DMS114 treated with DMSO at 0.1 percent for 48 hours (cell line): ENCODE measurements at regions not wholly inside any gene's neighbourhood (a gene's known extent, or its start where the extent isn't known, plus 50 kb on each side); places are given as distances from the start of the nearest gene placed in this dataset.
"Not testable (repeated sequence)": the region's sequence is repeated elsewhere in the genome, so short reads cannot be mapped to it uniquely, and the experiment has no call there.

Experiments used
- DNase-seq: peaks from one replicate; lab custom pipeline; 2025; ENCODE audit not compliant: unreplicated experiment; lab: John Stamatoyannopoulos, UW

DNA sequence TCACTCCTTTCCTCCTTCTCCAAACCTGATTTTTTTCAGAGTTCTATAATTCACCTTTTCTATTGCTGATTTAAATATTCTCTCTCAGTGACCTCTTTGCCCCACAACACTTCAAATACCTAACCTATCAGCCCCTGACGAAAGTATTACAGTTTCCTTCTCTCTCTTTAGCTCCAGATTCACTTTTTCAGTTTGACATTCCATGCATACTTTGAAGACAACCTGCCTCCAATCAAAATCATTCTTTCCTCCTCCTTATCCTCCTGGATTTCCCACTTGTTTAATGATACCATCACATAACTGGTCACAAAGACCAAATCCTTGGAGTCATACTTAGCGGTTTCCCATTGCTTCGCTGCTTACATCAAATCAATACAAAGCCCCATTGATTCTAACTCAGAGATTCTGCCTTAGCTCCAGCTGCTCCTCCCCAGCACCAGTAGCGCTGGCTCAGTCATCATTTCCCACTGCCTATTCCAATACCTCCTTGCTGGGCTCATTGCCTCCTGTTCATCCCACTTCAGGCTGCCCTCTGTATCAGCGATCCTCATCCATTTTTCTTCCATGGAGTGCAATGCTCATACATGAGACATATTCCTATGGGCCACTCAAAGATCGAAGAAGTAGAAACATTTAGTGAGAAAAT, 240.1 kb downstream of the ZNF92 start:
- DNase-seq: not testable (repeated sequence)

GRCh38 chr7:65616111-65616510, 242.5 kb downstream of the ZNF92 start:
- not testable (repeated sequence) for DNase-seq

- DNase-seq: not testable (repeated sequence)
These were observed 246.6 kb downstream of the ZNF92 start for GRCh38 chr7:65620216-65620615.

DNA sequence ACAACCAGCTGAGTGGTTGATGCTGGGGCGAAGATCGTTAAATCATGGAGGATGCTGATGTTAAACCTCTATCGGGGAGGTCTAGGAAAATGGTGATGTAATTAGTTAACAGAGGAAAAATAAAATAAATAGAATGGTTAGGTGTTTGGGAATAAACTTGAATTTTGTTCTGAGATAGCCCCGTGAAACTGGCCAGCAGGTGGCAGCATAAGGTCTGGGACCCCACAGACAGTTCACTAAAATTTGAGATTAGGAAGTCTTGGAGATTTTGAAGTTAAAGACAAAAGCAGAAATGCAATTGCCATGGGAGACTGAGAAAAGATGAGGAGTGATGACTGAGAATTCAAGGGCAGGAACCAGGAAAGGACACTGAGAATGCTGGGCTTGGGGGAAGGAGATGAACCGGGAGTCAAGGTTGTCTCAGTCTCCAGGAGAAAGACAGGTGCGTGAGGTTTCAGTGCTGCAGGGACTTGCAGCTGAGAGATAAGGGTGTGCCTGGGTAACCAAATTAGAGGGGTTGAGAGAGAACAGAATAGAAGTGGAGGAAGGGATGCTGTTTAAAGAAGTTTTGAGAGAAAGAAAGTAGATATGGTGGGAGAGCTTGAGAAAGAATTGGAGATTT, 248.0 kb downstream of the ZNF92 start:
- DNase-seq: peak; percentile 8

DNA sequence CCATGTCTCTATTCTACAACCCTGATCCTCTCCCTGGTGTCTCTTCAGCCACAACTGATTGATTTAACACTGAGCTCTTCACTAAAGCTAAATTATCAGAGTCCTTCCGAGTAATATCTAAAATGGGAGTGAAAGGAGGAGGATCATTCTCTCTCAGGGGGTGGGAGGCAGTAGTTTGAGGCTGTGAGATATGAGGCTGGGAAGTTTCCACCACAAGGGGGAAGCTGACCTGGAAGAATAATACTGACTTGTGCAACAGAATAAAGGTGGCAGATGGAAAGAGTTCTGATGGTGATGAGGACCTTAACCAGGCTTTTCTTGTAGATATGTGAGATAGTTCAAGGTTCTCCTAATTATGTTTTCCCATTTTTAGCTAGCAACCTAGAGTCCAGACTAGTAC, 241.6 kb upstream of the VKORC1L1 start:
- DNase-seq: not testable (repeated sequence)

- DNase-seq: not testable (repeated sequence)
These were observed 239.1 kb upstream of the VKORC1L1 start for GRCh38 chr7:65633587-65634404.

DNA sequence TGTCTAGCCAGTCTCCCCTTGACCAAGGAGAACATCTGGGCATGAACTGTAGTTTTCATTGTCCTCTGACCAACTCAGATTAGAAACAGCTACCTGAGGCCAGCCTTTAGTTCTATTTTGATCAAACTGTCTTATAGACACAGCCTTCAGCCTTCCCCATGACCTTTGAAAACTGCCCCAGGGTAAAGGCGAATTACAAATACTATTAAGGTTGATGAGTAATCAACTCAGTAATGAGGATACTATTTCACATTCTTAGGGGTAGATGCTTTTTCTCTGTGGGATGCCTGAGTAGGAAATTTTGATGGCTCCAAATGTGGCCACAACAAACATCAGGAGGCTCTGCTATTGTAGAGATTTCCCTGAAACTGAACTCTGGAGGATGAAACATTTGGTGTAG, 234.0 kb upstream of the VKORC1L1 start:
- not testable (repeated sequence) for DNase-seq

GRCh38 chr7:65639717-65640116, 233.2 kb upstream of the VKORC1L1 start:
- not testable (repeated sequence) for DNase-seq

- not testable (repeated sequence) for DNase-seq
These were observed 229.4 kb upstream of the VKORC1L1 start for GRCh38 chr7:65643498-65643897.

- DNase-seq: not testable (repeated sequence)
These were observed 225.5 kb upstream of the VKORC1L1 start for GRCh38 chr7:65647153-65647964.

DNA sequence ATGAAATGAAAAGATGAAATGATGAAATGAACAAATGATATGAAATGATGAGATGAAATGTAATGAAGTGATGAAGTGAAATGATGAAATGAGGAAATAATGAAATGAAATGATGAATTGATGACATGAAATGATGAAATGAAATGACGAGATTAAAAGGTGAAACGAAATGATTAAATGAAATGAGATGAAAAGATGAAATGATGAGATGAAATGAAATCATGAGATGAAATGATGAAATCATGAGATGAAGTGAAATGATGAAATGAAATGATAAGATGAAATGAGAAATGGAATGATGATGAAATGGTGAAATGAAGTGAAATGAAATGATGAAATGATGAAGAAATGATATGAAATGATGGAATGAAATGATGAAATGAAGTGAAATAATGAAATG, 221.7 kb upstream of the VKORC1L1 start:
- DNase-seq: not testable (repeated sequence)

DNA sequence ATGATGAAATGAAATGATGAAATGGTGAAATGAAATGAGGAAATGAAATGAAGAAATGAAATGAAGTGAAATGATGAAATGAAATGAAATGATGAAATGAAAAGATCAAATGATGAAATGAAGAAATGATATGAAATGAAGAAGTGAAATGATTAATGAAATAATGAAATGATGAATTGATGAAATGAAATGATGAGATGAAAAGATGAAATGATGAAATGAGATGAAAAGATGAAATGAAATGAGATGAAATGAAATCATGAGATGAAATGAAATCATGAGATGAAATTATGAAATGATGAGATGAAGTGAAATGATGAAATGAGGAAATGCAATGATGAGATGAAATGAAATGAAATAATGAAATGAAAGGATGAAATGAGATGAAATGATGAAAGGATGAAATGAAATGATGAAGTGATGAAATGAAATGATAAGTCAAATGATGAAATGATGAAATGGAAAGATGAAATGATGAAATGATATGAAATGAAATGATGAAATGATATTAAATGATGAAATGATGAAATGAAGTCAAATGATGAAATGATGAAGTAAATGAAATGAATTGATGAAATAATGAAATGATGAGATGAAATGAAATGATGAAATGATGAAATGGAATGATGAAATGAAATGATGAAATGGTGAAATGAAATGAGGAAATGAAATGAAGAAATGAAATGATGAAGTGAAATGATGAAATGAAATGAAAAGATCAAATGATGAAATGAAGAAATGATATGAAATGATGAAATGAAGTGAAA, 220.9 kb upstream of the VKORC1L1 start:
- DNase-seq: not testable (repeated sequence)

DNA sequence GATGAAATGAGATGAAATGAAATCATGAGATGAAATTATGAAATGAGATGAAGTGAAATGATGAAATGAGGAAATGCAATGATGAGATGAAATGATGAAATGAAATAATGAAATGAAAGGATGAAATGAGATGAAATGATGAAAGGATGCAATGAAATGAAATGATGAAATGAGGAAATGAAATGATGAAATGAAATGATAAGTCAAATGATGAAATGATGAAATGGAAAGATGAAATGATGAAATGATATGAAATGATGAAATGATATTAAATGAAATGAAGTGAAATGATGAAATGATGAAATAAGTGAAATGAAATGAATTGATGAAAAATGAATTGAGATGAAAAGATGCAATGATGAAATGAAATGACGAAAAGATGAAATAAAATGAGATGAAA, 220.2 kb upstream of the VKORC1L1 start:
- DNase-seq: not testable (repeated sequence)

- DNase-seq: not testable (repeated sequence)
These were observed 216.2 kb upstream of the VKORC1L1 start for GRCh38 chr7:65656494-65657188.

DNA sequence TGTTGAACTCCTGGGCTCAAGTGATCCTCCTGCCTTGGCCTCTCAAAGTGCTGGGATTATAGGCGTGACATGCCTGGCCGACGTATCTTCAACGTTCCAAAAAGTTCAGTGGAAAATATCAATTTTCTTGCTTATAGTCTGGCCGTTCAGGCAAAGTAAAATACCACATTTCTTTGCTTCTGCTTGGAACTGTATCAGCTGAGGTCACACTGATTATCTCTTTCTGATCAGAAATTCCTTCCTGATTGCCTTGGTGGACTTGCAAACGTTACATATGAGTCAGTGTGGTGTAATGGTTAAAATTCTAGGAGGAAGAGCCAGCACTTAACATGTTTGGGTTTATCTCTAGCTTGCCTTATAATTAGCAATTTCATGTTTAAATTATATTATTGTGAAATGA, 189.5 kb upstream of the VKORC1L1 start:
- DNase-seq: not testable (repeated sequence)

GRCh38 chr7:65699026-65699714, 173.7 kb upstream of the VKORC1L1 start:
- not testable (repeated sequence) for DNase-seq

DNA sequence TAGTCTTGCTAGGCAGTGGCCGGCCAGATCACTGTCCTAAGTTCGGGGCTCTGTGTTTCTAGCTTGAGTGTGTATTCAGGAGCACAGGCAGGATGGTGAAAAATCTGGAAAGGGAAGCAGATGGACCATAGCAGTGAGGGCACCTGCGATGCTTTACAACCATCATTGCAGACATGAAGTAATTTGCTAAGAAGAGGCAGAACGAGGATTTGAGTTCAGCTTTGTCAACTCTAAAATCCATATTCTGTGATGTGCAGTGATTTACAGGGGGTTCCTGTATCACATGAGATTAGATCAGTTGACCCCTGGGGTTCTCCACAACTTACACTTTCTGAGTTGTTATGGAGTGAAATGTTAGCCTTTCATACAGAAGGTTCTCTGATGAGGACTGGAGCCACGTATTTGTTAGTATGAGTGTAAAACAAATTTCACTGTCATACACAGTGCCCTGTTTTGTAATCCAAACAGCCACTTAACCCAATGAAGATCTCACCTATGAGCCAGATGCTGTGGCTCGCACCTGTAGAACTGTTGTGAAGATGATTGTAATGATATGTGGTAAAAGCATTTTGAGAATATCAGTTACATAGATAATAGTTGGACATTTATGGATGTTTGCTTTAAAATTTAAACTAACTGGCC, 173.0 kb upstream of the VKORC1L1 start:
- not testable (repeated sequence) for DNase-seq

DNA sequence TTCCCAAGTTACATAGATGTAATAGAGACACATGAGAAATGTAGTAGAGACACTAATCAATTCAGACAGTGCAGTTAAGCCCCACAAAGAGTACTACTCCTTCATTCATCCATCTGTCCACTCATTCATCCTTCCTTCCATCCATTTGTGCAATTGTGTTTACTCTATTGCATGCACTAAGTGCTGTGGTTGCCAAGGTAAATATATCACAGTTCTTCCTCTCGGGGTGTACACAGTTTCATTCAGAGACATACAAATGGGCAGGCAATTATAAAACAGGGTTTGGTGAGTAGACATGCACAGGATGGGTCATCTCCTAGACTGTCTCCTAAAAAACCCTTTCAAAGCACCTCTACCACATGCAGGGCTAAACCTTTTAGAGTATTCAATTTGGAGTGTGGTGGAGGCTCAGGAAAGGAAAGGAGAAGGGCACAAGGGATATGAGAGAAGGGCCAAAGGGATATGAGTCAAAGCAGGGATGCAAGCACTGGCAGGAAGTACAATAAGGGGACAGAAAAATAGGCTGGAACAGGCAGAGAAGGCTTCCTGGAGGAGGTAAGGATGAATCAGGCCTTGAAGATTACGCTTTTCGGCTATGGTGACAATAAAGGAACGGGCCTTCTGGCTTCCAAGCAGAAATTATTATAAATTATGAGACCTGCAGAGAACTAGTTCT, 153.6 kb upstream of the VKORC1L1 start:
- DNase-seq: not testable (repeated sequence)
